Gastroesophageal sphincter (tissue), 4 donors: ENCODE measurements at regions not wholly inside any gene's neighbourhood (a gene's known extent, or its start where the extent isn't known, plus 50 kb on each side); places are given as distances from the start of the nearest gene placed in this dataset.

Experiments used
- ATAC-seq: fragments of 150-250 bp; one replicate; pipeline ENCODE4 v1.9.1; 2016; ENCODE audit warnings: mild to moderate bottlenecking, moderate library complexity
- H3K27ac ChIP-seq, 4 donors: fragments of 200-600 bp; sonication (generic) in 3 of 4; 1 replicate in 3 of 4; 2 replicates in 1 of 4; pipeline ENCODE4 v1.5.1; 2016 to 2019
- H3K27me3 ChIP-seq: fragments of 200-600 bp; sonication (generic); one replicate; pipeline ENCODE4 v1.5.1; 2019
- H3K36me3 ChIP-seq, 2 donors: fragments of 200-600 bp; sonication (generic); one replicate each; pipeline ENCODE4 v1.5.1; 2019; ENCODE audit warnings: control low read depth in 1 of 2
- H3K4me1 ChIP-seq, 3 donors: fragments of 200-600 bp; sonication (generic); 1 replicate in 2 of 3; 2 replicates in 1 of 3; pipeline ENCODE4 v1.5.1; 2016 to 2019; ENCODE audit warnings: control low read depth in 2 of 3
- H3K4me3 ChIP-seq, 2 donors: fragments of 200-600 bp; sonication (generic); one replicate each; pipeline ENCODE4 v1.5.1; 2019; ENCODE audit warnings: mild to moderate bottlenecking in 1 of 2, moderate library complexity in 1 of 2
- H3K9me3 ChIP-seq, 3 donors: fragments of 200-600 bp; sonication (generic); one replicate each; pipeline ENCODE4 v1.5.1; 2017 to 2019; ENCODE audit warnings: control low read depth in 2 of 3
- CTCF ChIP-seq, 4 experiments: fragments of 200-600 bp in 2 of 4; fragments of 450-650 bp in 2 of 4; sonication (generic) in 1 of 4; IDR thresholded peaks; one replicate each; pipeline ENCODE4 v1.5.1; 2017 to 2019; ENCODE audit warnings: antibody characterized with exemption in 4 of 4, mild to moderate bottlenecking in 2 of 4, moderate library complexity in 2 of 4
- EP300 ChIP-seq: sonication (generic); formaldehyde crosslinking; IDR thresholded peaks from one replicate; pipeline ENCODE4 v1.6.1; 2017; ENCODE audit warnings: antibody characterized with exemption, mild to moderate bottlenecking
- POLR2A ChIP-seq, 2 donors: fragments of 450-650 bp; IDR thresholded peaks; one replicate each; pipeline ENCODE4 v1.6.1; 2017; ENCODE audit warnings: antibody characterized with exemption in 2 of 2, mild to moderate bottlenecking in 2 of 2, moderate library complexity in 1 of 2
- POLR2AphosphoS5 ChIP-seq: sonication (generic); formaldehyde crosslinking; IDR thresholded peaks from one replicate; pipeline ENCODE4 v1.6.1; 2017; ENCODE audit warnings: antibody characterized with exemption
- WGBS, 2 donors: methylation state at CpG; one replicate each; pipeline ENCODE4 v1.1.5; 2018; ENCODE audit warnings: low coverage in 1 of 2; 5-methylcytosine and 5-hydroxymethylcytosine counted together

- Histone ChIP-seq H3K4me1 (no peaks in the 10 kb centered on the region), H3K4me3 (no peak overlapping the region), H3K27ac (no peak overlapping the region), H3K27me3 (no peaks in the 10 kb centered on the region), H3K36me3 (no peaks in the 10 kb centered on the region), H3K9me3 (no peaks in the 10 kb centered on the region)
- TF ChIP-seq CTCF (IDR thresholded peaks at IDR 0.05) (no peak), EP300 (no peak), POLR2A (IDR thresholded peaks at IDR 0.05) (no peak), POLR2AphosphoS5 (no peak)
- no peak for ATAC-seq
- WGBS, 2 donors, result 64 to 84% methylated on average over 3 to 5 of the region's 5 CpGs
These were observed 61.6 kb upstream of the SUCLG2 start for GRCh38 chr3:67715971-67716370.

GRCh38 chr3:67713764-67714469, 59.5 kb upstream of the SUCLG2 start:
- ATAC-seq, result no peak
- no peak for TF ChIP-seq POLR2AphosphoS5
- Histone ChIP-seq H3K36me3 (no peaks in the 10 kb centered on the region), H3K27ac (no peak overlapping the region), H3K9me3 (no peaks in the 10 kb centered on the region), H3K4me3 (no peak overlapping the region), H3K4me1 (no peaks in the 10 kb centered on the region), H3K27me3 (no peaks in the 10 kb centered on the region)
- WGBS, 2 donors, result 68 to 78% methylated on average over 3 of the region's 3 CpGs

GRCh38 chr3:67712259-67712658, 57.8 kb upstream of the SUCLG2 start:
- no peaks in the 10 kb centered on the region for H3K4me1 ChIP-seq
- H3K9me3 ChIP-seq, result no peaks in the 10 kb centered on the region
- no peak overlapping the region for H3K4me3 ChIP-seq
- TF ChIP-seq CTCF (IDR thresholded peaks at IDR 0.05), result no peak
- TF ChIP-seq POLR2AphosphoS5, result no peak
- no peak for TF ChIP-seq EP300
- TF ChIP-seq POLR2A (IDR thresholded peaks at IDR 0.05), result no peak
- ATAC-seq, result no peak
- H3K27me3 ChIP-seq, result no peaks in the 10 kb centered on the region
- no peak overlapping the region for H3K27ac ChIP-seq
- no peaks in the 10 kb centered on the region for H3K36me3 ChIP-seq

GRCh38 chr3:67710396-67710795, 56.0 kb upstream of the SUCLG2 start:
- Histone ChIP-seq H3K4me1 (no peaks in the 10 kb centered on the region), H3K27me3 (no peaks in the 10 kb centered on the region), H3K9me3 (no peaks in the 10 kb centered on the region), H3K36me3 (no peaks in the 10 kb centered on the region), H3K27ac (no peak overlapping the region), H3K4me3 (no peak overlapping the region)
- no peak for TF ChIP-seq CTCF (IDR thresholded peaks at IDR 0.05)
- no peak for TF ChIP-seq EP300
- no peak for TF ChIP-seq POLR2A (IDR thresholded peaks at IDR 0.05)
- no peak for TF ChIP-seq POLR2AphosphoS5
- ATAC-seq, result no peak

- no peak for ATAC-seq
- H3K4me3 ChIP-seq, result no peak overlapping the region
- no peaks in the 10 kb centered on the region for H3K36me3 ChIP-seq
- no peak for TF ChIP-seq EP300
- no peak for TF ChIP-seq CTCF (IDR thresholded peaks at IDR 0.05)
- no peak for TF ChIP-seq POLR2A (IDR thresholded peaks at IDR 0.05)
- TF ChIP-seq POLR2AphosphoS5, result no peak
- no peaks in the 10 kb centered on the region for H3K27me3 ChIP-seq
- 54% methylated on average over 4 of the region's 4 CpGs for WGBS, 2 donors
- H3K9me3 ChIP-seq, result no peaks in the 10 kb centered on the region
- H3K27ac ChIP-seq, result no peak overlapping the region
- H3K4me1 ChIP-seq, result no peaks in the 10 kb centered on the region
These were observed 52.5 kb upstream of the SUCLG2 start for GRCh38 chr3:67706934-67707333.
